ENCODE measurements at regions not wholly inside any gene's neighbourhood (a gene's known extent, or its start where the extent isn't known, plus 50 kb on each side); places are given as distances from the start of the nearest gene placed in this dataset.
A peak's percentile ranks its signal among the peaks of the same experiment; 100 is the strongest.

- TF ChIP-seq CTCF (IDR thresholded peaks at IDR 0.05; ENCODE audit: insufficient read depth, low read depth, low read length), result peak; percentile 65
- Histone ChIP-seq H3K27me3 (ENCODE audit: control insufficient read depth, insufficient read depth, low read length) (peaks cover 3% of the 10 kb centered on the region; the same call in 1 of the 2 replicates), H3K4me3 (ENCODE audit: low read depth, low read length) (no peak overlapping the region), H3K36me3 (ENCODE audit: control insufficient read depth, insufficient read depth, low read length) (no peaks in the 10 kb centered on the region)
- CTCF ChIA-PET, result interaction anchor here (0.6 to 1.8 kb wide), 10 partner anchors 10 to 287 kb away, joined by 3 to 8 read pairs (median 4); no protein-coding TSS in a partner anchor
- POLR2A ChIA-PET, result no interaction called here
- no peak for DNase-seq (ENCODE audit: low read depth)
Measured at GRCh38 chr10:118850418-118851061, 95.8 kb upstream of the CACUL1 start.

GRCh38 chr10:118851062-118852035, 96.6 kb upstream of the CACUL1 start:
- no peak for TF ChIP-seq CTCF (IDR thresholded peaks at IDR 0.05; ENCODE audit: insufficient read depth, low read depth, low read length)
- ChIA-PET CTCF (interaction anchor here (0.9 to 1.8 kb wide), 2 partner anchors 20 to 284 kb away, joined by 3 to 6 read pairs; no protein-coding TSS in a partner anchor), POLR2A (no interaction called here)
- Histone ChIP-seq H3K36me3 (ENCODE audit: control insufficient read depth, insufficient read depth, low read length) (no peaks in the 10 kb centered on the region), H3K4me3 (ENCODE audit: low read depth, low read length) (no peak overlapping the region), H3K27me3 (ENCODE audit: control insufficient read depth, insufficient read depth, low read length) (no peaks in the 10 kb centered on the region; the same call in 1 of the 2 replicates)
- no peak for DNase-seq (ENCODE audit: low read depth)

GRCh38 chr10:118853916-118854315, 99.1 kb upstream of the CACUL1 start:
- H3K4me3 ChIP-seq (ENCODE audit: low read depth, low read length), result no peak overlapping the region
- no peak for DNase-seq (ENCODE audit: low read depth)
- no peaks in the 10 kb centered on the region for H3K36me3 ChIP-seq (ENCODE audit: control insufficient read depth, insufficient read depth, low read length)
- 0 out of 2 replicates have a peak, but pooled peaks cover 1% of the 10 kb centered on the region for H3K27me3 ChIP-seq (ENCODE audit: control insufficient read depth, insufficient read depth, low read length)
- ChIA-PET CTCF (interaction anchor here (0.5 kb wide), 1 partner anchor 33 kb away, joined by 3 read pairs; no protein-coding TSS in a partner anchor), POLR2A (no interaction called here)
- TF ChIP-seq CTCF (IDR thresholded peaks at IDR 0.05; ENCODE audit: insufficient read depth, low read depth, low read length), result no peak

GRCh38 chr10:118856106-118856505, 101.3 kb upstream of the CACUL1 start:
- Histone ChIP-seq H3K4me3 (ENCODE audit: low read depth, low read length) (no peak overlapping the region), H3K27me3 (ENCODE audit: control insufficient read depth, insufficient read depth, low read length) (0 out of 2 replicates have a peak, but pooled peaks cover 1% of the 10 kb centered on the region), H3K36me3 (ENCODE audit: control insufficient read depth, insufficient read depth, low read length) (no peaks in the 10 kb centered on the region)
- CTCF ChIA-PET, result no interaction called here
- no peak for TF ChIP-seq CTCF (IDR thresholded peaks at IDR 0.05; ENCODE audit: insufficient read depth, low read depth, low read length)
- POLR2A ChIA-PET, result no interaction called here
- no peak for DNase-seq (ENCODE audit: low read depth)

All from BJ (cell line).